Activated CD8-positive, alpha-beta memory T cell treated with anti-CD3 and anti-CD28 coated beads for 36 hours (primary cell): ENCODE measurements at regions not wholly inside any gene's neighbourhood (a gene's known extent, or its start where the extent isn't known, plus 50 kb on each side); places are given as distances from the start of the nearest gene placed in this dataset.

Experiments used
- CTCF ChIA-PET: fragments of 350-600 bp; sonication (Branson Sonifier 250); formaldehyde crosslinking; loops from one replicate; lab custom pipeline; 2021; ENCODE audit warnings: antibody characterized with exemption; lab: Charles Lee
- POLR2A ChIA-PET: fragments of 350-600 bp; sonication (Branson Sonifier 250); formaldehyde crosslinking; loops from one replicate; lab custom pipeline; 2021; ENCODE audit warnings: antibody characterized with exemption; lab: Charles Lee

- ChIA-PET CTCF (no interaction called here), POLR2A (no interaction called here)
Measured at GRCh38 chr15:94739639-94740038, 508.3 kb downstream of the MCTP2 start.

DNA sequence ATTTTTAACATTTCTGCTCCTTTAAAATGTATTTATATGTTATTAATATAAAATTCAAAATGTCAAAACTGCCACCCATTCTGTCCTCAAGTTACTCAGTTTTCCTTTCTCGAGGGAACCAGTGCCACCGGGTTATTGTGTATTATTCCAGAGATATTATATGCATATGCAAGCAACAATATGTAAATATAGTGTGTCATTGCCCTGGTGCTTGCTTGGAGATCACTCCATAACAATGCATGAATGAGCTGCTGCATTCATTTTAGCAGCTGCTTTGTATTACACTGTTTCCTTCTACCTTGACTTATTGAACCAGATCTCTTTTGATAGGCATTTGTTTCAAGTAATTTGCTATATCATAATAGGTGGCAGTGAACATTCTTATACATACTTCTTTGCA lies 509.1 kb downstream of the MCTP2 start:
- ChIA-PET POLR2A (no interaction called here), CTCF (no interaction called here)

DNA sequence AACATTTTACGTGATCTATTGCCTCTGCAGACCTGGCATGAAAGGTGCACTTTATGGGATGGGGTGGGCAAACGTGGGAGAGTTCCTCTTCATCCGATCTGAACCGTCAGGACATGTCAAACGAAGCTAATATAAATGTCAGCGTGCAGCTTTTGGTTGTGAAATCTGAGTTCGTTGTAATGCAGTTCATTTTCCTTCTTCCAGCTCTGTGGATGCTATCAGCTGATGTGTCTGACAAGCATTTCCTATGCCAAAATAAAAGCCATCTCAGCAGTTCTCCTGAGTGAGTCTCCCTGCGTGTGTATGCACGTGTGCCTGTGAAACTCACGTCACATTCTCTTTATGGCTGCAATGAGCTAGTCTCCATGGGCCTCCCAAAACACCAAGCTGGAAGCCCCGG lies 512.3 kb downstream of the MCTP2 start:
- POLR2A ChIA-PET, result no interaction called here
- CTCF ChIA-PET, result no interaction called here

DNA sequence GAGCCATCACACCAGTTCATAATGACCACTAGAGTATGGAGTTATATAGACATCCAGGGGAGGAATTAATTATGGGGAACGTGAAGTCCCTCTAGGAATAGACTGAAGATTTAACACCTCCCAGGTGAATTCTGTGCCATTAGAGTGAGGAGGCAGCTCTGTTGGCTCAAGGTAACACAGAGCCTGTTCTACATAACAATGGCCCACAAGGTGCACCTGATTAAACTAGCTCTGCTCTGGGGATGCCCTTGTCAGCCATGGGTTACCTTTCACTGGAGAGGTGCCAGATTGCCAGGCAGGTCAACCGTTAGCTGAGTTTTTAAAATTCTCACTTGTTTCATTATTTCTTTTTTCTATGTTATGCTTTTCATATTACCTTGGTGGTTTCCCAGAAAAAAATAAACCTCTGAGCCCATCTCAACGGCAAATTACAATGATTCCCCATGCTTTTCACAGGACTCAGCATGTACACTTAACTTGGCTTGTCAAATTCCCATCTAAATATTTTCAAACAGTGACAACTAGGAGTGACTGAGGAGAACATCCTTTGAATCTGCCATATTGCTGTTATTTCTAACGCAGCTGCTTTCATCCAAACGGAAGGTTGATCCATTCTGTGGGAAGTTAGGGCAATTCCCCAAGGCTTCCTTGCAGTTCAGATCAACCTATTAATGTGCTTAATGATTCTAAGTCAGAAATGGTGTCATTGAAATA lies 512.9 kb downstream of the MCTP2 start:
- CTCF ChIA-PET, result no interaction called here
- POLR2A ChIA-PET, result no interaction called here

GRCh38 chr15:94745371-94745770 lies 514.0 kb downstream of the MCTP2 start:
- ChIA-PET POLR2A (no interaction called here), CTCF (no interaction called here)

DNA sequence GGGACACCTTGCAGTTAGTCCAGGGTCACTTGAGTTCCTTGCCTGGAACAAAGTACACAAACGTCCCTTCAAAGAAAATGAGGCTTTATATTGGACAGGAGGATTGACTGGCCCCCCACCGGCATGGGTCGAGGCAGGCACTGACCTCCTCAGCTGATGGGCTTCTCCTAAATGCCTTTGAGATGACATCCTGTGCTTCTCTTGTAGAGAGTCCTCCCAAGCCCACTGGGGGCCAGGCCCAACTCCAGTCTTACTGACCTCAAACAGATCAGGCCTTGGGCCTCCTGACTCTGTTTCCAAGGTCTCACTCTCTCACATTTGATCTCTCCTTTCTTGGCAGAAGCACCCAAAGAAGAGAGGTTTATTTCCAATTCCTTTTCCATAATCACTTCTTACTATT lies 516.1 kb downstream of the MCTP2 start:
- POLR2A ChIA-PET, result no interaction called here
- CTCF ChIA-PET, result no interaction called here

- CTCF ChIA-PET, result no interaction called here
Measured at GRCh38 chr15:94749811-94750617, 518.7 kb downstream of the MCTP2 start.

DNA sequence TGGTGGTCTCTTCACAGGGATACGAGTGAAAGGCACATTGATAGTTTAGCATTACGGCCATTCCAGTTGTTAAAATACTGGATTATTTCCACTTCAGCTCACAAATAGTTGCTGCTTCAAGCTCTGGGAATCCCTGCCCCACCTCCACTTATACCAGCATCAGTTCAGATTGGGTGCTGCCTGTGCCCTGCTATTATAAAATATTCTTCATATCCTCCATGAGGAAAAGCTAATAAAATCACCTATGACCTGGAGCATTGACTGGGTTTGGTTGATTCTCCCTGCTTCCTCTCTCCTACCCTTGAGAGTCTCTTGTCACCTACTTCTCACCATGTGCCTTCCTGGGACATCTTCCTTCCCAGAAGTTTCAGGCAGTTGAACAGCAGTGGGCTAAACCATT lies 529.0 kb downstream of the MCTP2 start:
- POLR2A ChIA-PET, result no interaction called here
- CTCF ChIA-PET, result no interaction called here

More at GRCh38 chr15:94749811-94750617, 518.7 kb downstream of the MCTP2 start:
- POLR2A ChIA-PET, result no interaction called here

DNA sequence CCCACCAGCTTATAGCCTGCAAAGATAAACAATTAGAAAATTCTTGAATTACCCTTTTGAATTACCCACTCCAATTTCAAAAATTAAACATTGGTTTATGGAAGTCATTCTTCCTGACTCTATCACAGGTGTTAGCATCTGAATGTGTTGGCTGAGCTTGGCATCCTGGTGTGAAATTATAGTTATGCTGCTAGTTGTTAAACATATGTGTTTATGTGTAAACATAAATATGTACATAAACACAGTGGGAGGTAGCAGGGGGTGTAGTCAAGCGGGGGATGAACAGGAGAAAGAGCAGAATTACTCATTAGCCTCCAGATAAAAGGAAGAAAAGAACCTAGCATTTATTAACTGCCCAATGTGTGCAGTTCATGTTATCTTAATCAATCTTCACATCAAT lies 530.2 kb downstream of the MCTP2 start:
- POLR2A ChIA-PET, result no interaction called here
- CTCF ChIA-PET, result no interaction called here

DNA sequence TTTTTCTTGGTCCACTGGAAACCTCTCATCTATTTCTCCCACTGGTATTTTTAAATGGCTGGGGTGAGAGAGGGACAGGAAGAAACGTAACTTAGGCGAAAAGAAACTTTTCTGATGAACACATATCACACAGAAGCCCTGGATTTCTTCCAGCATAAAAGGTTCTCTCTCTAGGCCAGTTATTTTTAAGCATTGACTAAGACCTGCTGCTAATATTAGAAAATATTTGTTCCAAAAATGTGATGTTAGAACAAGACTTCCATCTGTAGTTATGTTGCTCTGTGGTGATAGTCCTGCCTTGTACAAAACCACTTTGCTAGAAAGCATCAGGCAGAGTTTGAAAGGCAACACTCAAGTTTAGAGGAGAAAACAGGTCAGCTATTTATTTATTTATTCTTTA lies 537.7 kb downstream of the MCTP2 start:
- CTCF ChIA-PET, result no interaction called here
- POLR2A ChIA-PET, result no interaction called here

- ChIA-PET POLR2A (no interaction called here), CTCF (no interaction called here)
Measured at GRCh38 chr15:94770199-94770598, 538.8 kb downstream of the MCTP2 start.

DNA sequence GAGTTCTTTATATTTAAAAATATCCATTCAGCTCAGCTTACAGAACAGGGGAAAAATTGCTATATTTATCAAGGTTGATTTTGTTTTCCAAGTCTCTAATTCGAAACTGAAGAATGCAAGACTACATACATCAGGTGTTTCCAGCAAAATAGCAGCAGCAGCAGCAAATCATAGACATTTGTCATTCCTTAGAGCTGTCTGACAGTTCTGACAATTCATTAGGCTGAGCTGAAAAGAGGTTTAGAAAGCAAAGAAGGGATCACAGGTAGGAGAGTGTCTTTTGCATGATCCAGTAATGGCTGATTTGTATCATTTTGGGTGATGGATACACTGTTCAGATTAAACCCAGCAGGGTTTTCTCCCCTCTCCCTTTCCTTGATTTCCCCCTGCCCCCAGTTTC lies 545.7 kb downstream of the MCTP2 start:
- POLR2A ChIA-PET, result no interaction called here
- CTCF ChIA-PET, result no interaction called here

GRCh38 chr15:94778840-94779239 lies 547.5 kb downstream of the MCTP2 start:
- CTCF ChIA-PET, result no interaction called here
- POLR2A ChIA-PET, result no interaction called here

DNA sequence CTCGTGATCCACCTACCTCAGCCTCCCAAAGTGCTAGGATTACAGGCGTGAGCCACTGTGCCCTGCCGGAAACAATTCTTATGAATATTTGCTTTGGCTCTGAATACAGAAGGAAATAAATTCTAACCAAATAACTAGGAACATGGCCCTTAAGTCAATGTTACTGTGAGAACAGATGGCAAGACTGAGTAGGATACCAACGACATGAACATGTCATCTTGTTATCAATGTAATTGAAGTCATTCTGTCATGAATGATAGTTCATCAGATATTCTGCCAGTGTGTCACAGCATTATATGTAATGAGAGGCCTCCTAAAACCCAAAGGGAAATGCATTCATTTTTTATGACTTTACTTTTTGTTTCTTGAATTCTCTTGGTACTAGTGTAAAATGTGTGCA lies 548.8 kb downstream of the MCTP2 start:
- POLR2A ChIA-PET, result no interaction called here
- CTCF ChIA-PET, result no interaction called here

DNA sequence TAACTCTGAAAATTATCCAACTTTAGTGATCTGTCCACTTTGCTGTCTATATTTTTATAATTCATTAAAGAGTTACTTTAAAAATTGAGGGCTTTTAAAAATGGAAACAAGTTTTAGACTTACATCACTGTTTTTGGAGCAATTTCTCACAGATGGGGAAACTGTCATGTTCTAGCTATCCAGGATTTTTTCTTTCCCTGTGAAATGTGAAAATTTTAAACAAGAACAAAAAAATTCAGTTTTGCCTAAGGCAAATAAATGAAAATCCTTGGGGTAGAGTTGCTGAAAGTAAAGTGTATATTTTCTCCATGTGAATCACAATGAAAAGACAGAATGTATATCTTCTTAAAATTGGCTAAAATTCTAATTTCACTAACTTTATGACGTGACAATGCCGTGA lies 553.7 kb downstream of the MCTP2 start:
- ChIA-PET POLR2A (no interaction called here), CTCF (interaction anchor here (0.6 kb wide), 1 partner anchor 64 kb away, joined by 6 read pairs; no protein-coding TSS in a partner anchor)

DNA sequence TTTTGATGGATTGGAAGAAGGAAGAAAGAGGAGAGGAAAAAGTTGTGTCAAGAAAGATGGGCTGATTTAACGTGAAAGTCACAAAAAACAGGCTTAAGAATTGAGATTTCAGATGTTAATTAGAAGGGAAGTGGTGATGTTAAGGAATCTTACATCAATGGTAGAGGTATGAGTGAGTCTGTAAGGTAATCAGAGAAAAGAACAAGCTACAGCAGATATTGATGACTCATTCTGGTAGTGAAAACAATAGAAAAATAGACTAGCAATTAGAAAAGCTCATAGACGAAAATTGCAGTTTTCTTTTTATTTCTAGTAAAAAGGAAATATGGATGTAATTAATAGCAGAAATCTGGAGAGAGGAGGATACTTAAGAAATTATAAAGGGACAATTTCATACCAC lies 559.6 kb downstream of the MCTP2 start:
- POLR2A ChIA-PET, result no interaction called here

GRCh38 chr15:94791510-94791909 lies 560.1 kb downstream of the MCTP2 start:
- ChIA-PET CTCF (no interaction called here), POLR2A (no interaction called here)

More for the DNA sequence above, 559.6 kb downstream of the MCTP2 start:
- CTCF ChIA-PET, result no interaction called here

- ChIA-PET CTCF (interaction anchor here (0.6 kb wide), 1 partner anchor 49 kb away, joined by 3 read pairs; no protein-coding TSS in a partner anchor), POLR2A (no interaction called here)
Measured at GRCh38 chr15:94792196-94792595, 560.8 kb downstream of the MCTP2 start.

DNA sequence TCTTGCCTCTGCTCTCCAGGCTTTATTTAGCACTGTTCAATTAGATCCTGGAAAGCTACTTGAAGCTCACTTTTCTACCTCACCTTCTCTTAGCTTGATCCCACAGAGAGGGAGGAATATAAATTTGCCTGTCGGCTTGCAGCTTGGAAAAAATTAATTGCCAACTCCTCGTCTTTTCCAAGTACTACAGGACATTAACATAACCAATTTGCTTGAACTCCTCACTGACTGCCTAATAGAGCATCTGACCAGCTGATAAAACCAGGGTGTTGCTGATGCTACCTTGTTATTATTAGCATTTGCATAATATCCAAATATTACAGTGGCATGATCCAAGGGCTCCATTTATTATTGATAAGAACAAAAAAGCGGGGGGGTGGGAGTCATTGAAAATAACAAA lies 561.8 kb downstream of the MCTP2 start:
- CTCF ChIA-PET, result no interaction called here
- POLR2A ChIA-PET, result no interaction called here

- ChIA-PET CTCF (no interaction called here), POLR2A (no interaction called here)
Measured at GRCh38 chr15:94793641-94794040, 562.3 kb downstream of the MCTP2 start.

DNA sequence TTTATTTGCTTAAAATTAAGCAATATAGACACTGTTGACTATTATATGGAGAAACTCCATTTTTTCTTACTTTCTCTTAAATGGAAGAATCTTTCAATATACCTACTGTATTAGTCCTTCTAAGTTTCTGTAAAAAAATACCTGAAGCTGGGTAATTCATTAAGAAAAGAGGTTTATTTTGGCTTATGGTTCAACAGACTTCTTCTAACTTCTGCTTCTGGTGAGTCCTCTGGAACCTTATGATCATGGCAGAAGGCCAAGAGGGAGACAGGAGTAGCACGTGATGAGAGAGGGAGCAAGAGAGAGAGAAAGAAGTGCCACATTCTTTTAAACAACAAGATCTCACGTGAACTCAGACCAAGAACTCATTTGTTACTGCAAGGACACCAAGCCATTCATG lies 573.3 kb downstream of the MCTP2 start:
- CTCF ChIA-PET, result no interaction called here
- POLR2A ChIA-PET, result no interaction called here
